ENCODE measurements at regions not wholly inside any gene's neighbourhood (a gene's known extent, or its start where the extent isn't known, plus 50 kb on each side); places are given as distances from the start of the nearest gene placed in this dataset. TPM values are rescaled to one million over a fixed set of nuclear protein-coding genes. Genes with fewer than 3 reads are reported as not detected.

GRCh38 chr6:84816741-84817140 lies 52.3 kb upstream of the TBX18 start:
- Histone ChIP-seq H3K4me1 (no peaks in the 10 kb centered on the region), H3K27ac (no peak overlapping the region), H3K4me3 (no peak overlapping the region), H3K9me3 (no peaks in the 10 kb centered on the region), H3K36me3 (replicated peaks in 1 of 2; ENCODE audit: insufficient read depth in 1 of 2, low read depth in 2 of 2) (no peaks in the 10 kb centered on the region), H3K27me3 (no peaks in the 10 kb centered on the region)
- intact Hi-C loops (cut with DNase I) = no loop called here
- whole genome bisulfite sequencing, 2 donors = 50 to 56% methylated on average over 3 of the region's 3 CpGs
- no peak for DNase-seq
- ATAC-seq = no peak
- TF ChIP-seq POLR2A (IDR thresholded peaks at IDR 0.05) (no peak), CTCF (IDR thresholded peaks at IDR 0.05) (no peak)

- no peaks in the 10 kb centered on the region for H3K4me1 ChIP-seq
- H3K36me3 ChIP-seq (replicated peaks in 1 of 2; ENCODE audit: insufficient read depth in 1 of 2, low read depth in 2 of 2) = no peaks in the 10 kb centered on the region
- no peak for ATAC-seq
- H3K27me3 ChIP-seq = no peaks in the 10 kb centered on the region
- H3K9me3 ChIP-seq = no peaks in the 10 kb centered on the region
- 59 to 63% methylated on average over 3 of the region's 3 CpGs for WGBS, 2 donors
- no peak overlapping the region for H3K4me3 ChIP-seq
- intact Hi-C loops (cut with DNase I) = no loop called here
- no peak for DNase-seq
- no peak overlapping the region for H3K27ac ChIP-seq
- TF ChIP-seq POLR2A (IDR thresholded peaks at IDR 0.05) (no peak), CTCF (IDR thresholded peaks at IDR 0.05) (no peak)
These were observed 51.7 kb upstream of the TBX18 start for GRCh38 chr6:84815896-84816735.

Small RNA genes lying in the stretch of these regions (small RNA-seq; reads per million reads assigned to genes)
- gene AL109941.1 = not detected
